ENCODE measurements at regions not wholly inside any gene's neighbourhood (a gene's known extent, or its start where the extent isn't known, plus 50 kb on each side); places are given as distances from the start of the nearest gene placed in this dataset.

- no peak for DNase-seq
Measured at GRCh38 chr2:74735009-74735408, 81.0 kb downstream of the SEMA4F start.

- DNase-seq, result no peak
Measured at GRCh38 chr2:74735564-74735963, 81.5 kb downstream of the SEMA4F start.

GRCh38 chr2:74736589-74736988, 82.5 kb downstream of the SEMA4F start:
- DNase-seq, result no peak

GRCh38 chr2:74738586-74738985, 84.5 kb downstream of the SEMA4F start:
- DNase-seq, result no peak

- DNase-seq, result peak; percentile 15
Measured at GRCh38 chr2:74739129-74739528, 85.1 kb downstream of the SEMA4F start.

GRCh38 chr2:74739733-74740241, 85.7 kb downstream of the SEMA4F start:
- no peak for DNase-seq

- DNase-seq, result no peak
Measured at GRCh38 chr2:74740395-74740740, 86.3 kb downstream of the SEMA4F start.

GRCh38 chr2:74740741-74741431, 86.8 kb downstream of the SEMA4F start:
- peak; percentile 99 for DNase-seq

- no peak for DNase-seq
Measured at GRCh38 chr2:74741629-74742028, 87.6 kb downstream of the SEMA4F start.

GRCh38 chr2:74742471-74742870, 88.4 kb downstream of the SEMA4F start:
- DNase-seq, result no peak

GRCh38 chr2:74743039-74743438, 89.0 kb downstream of the SEMA4F start:
- no peak for DNase-seq

GRCh38 chr2:74743778-74744177, 89.7 kb downstream of the SEMA4F start:
- DNase-seq, result no peak

GRCh38 chr2:74744731-74745515, 89.0 kb upstream of the HK2 start:
- no peak for DNase-seq

- no peak for DNase-seq
Measured at GRCh38 chr2:74745766-74746165, 88.2 kb upstream of the HK2 start.

GRCh38 chr2:74746480-74746879, 87.4 kb upstream of the HK2 start:
- no peak for DNase-seq

GRCh38 chr2:74747411-74748080, 86.4 kb upstream of the HK2 start:
- peak; percentile 83 for DNase-seq

- DNase-seq, result no peak
Measured at GRCh38 chr2:74748665-74749064, 85.3 kb upstream of the HK2 start.

- no peak for DNase-seq
Measured at GRCh38 chr2:74749432-74749831, 84.5 kb upstream of the HK2 start.

GRCh38 chr2:74751981-74752851, 81.7 kb upstream of the HK2 start:
- DNase-seq, result no peak

GRCh38 chr2:74755386-74755785, 78.5 kb upstream of the HK2 start:
- peak; percentile 22 for DNase-seq

- no peak for DNase-seq
Measured at GRCh38 chr2:74756356-74756890, 77.5 kb upstream of the HK2 start.

GRCh38 chr2:74759986-74760385, 73.9 kb upstream of the HK2 start:
- no peak for DNase-seq

Data from EL (cell line).